ENCODE measurements at regions not wholly inside any gene's neighbourhood (a gene's known extent, or its start where the extent isn't known, plus 50 kb on each side); places are given as distances from the start of the nearest gene placed in this dataset.

- H3K27ac ChIP-seq (ENCODE audit: low read depth, low read length) = no peak overlapping the region
- no peak overlapping the region for H3K4me2 ChIP-seq (ENCODE audit: insufficient read depth, low read length)
- DNase-seq (ENCODE audit: insufficient read length, low spot score, missing footprints) = no peak
- no peak overlapping the region for H3K4me3 ChIP-seq (ENCODE audit: insufficient read depth, low read length)
- no peaks in the 10 kb centered on the region for H3K4me1 ChIP-seq (ENCODE audit: insufficient read depth, low read length)
- no peaks in the 10 kb centered on the region for H3K9me3 ChIP-seq (ENCODE audit: low read depth, low read length)
- H4K20me1 ChIP-seq (ENCODE audit: insufficient read depth, low read length) = no peaks in the 10 kb centered on the region
- no peak for TF ChIP-seq CTCF (IDR thresholded peaks at IDR 0.05; ENCODE audit: extremely low read depth, low read depth, low read length)
- H3K27me3 ChIP-seq (ENCODE audit: insufficient read depth, low read length) = no peaks in the 10 kb centered on the region
- H3K36me3 ChIP-seq (ENCODE audit: insufficient read depth, low read length) = no peaks in the 10 kb centered on the region
- H3K79me2 ChIP-seq (ENCODE audit: insufficient read depth, low read length) = no peaks in the 10 kb centered on the region
- no peak overlapping the region for H2AFZ ChIP-seq (ENCODE audit: low read length)
These were observed 92.5 kb upstream of the GZMB start for GRCh38 chr14:24726480-24726879.

GRCh38 chr14:24725311-24725710, 91.3 kb upstream of the GZMB start:
- no peaks in the 10 kb centered on the region for H3K27me3 ChIP-seq (ENCODE audit: insufficient read depth, low read length)
- H3K9me3 ChIP-seq (ENCODE audit: low read depth, low read length) = no peaks in the 10 kb centered on the region
- TF ChIP-seq CTCF (IDR thresholded peaks at IDR 0.05; ENCODE audit: extremely low read depth, low read depth, low read length) = no peak
- DNase-seq (ENCODE audit: insufficient read length, low spot score, missing footprints) = no peak
- no peaks in the 10 kb centered on the region for H4K20me1 ChIP-seq (ENCODE audit: insufficient read depth, low read length)
- H3K4me1 ChIP-seq (ENCODE audit: insufficient read depth, low read length) = no peaks in the 10 kb centered on the region
- H3K4me3 ChIP-seq (ENCODE audit: insufficient read depth, low read length) = no peak overlapping the region
- H3K4me2 ChIP-seq (ENCODE audit: insufficient read depth, low read length) = no peak overlapping the region
- no peak overlapping the region for H2AFZ ChIP-seq (ENCODE audit: low read length)
- H3K27ac ChIP-seq (ENCODE audit: low read depth, low read length) = no peak overlapping the region
- H3K36me3 ChIP-seq (ENCODE audit: insufficient read depth, low read length) = no peaks in the 10 kb centered on the region
- H3K79me2 ChIP-seq (ENCODE audit: insufficient read depth, low read length) = no peaks in the 10 kb centered on the region

- Histone ChIP-seq H3K27ac (ENCODE audit: low read depth, low read length) (no peak overlapping the region), H3K27me3 (ENCODE audit: insufficient read depth, low read length) (no peaks in the 10 kb centered on the region), H3K4me3 (ENCODE audit: insufficient read depth, low read length) (no peak overlapping the region), H4K20me1 (ENCODE audit: insufficient read depth, low read length) (no peaks in the 10 kb centered on the region), H3K36me3 (ENCODE audit: insufficient read depth, low read length) (no peaks in the 10 kb centered on the region), H3K4me1 (ENCODE audit: insufficient read depth, low read length) (no peaks in the 10 kb centered on the region), H3K4me2 (ENCODE audit: insufficient read depth, low read length) (no peak overlapping the region), H2AFZ (ENCODE audit: low read length) (no peak overlapping the region), H3K79me2 (ENCODE audit: insufficient read depth, low read length) (no peaks in the 10 kb centered on the region), H3K9me3 (ENCODE audit: low read depth, low read length) (no peaks in the 10 kb centered on the region)
- no peak for DNase-seq (ENCODE audit: insufficient read length, low spot score, missing footprints)
- no peak for TF ChIP-seq CTCF (IDR thresholded peaks at IDR 0.05; ENCODE audit: extremely low read depth, low read depth, low read length)
These were observed 87.8 kb upstream of the GZMB start for GRCh38 chr14:24721775-24722174.

- no peaks in the 10 kb centered on the region for H3K4me1 ChIP-seq (ENCODE audit: insufficient read depth, low read length)
- H4K20me1 ChIP-seq (ENCODE audit: insufficient read depth, low read length) = no peaks in the 10 kb centered on the region
- H3K4me3 ChIP-seq (ENCODE audit: insufficient read depth, low read length) = no peak overlapping the region
- no peak overlapping the region for H3K4me2 ChIP-seq (ENCODE audit: insufficient read depth, low read length)
- H3K36me3 ChIP-seq (ENCODE audit: insufficient read depth, low read length) = no peaks in the 10 kb centered on the region
- no peak overlapping the region for H2AFZ ChIP-seq (ENCODE audit: low read length)
- no peak overlapping the region for H3K27ac ChIP-seq (ENCODE audit: low read depth, low read length)
- no peak for TF ChIP-seq CTCF (IDR thresholded peaks at IDR 0.05; ENCODE audit: extremely low read depth, low read depth, low read length)
- H3K27me3 ChIP-seq (ENCODE audit: insufficient read depth, low read length) = no peaks in the 10 kb centered on the region
- no peaks in the 10 kb centered on the region for H3K9me3 ChIP-seq (ENCODE audit: low read depth, low read length)
- DNase-seq (ENCODE audit: insufficient read length, low spot score, missing footprints) = no peak
- H3K79me2 ChIP-seq (ENCODE audit: insufficient read depth, low read length) = no peaks in the 10 kb centered on the region
These were observed 81.2 kb upstream of the GZMB start for GRCh38 chr14:24715239-24715638.
